ENCODE measurements at regions not wholly inside any gene's neighbourhood (a gene's known extent, or its start where the extent isn't known, plus 50 kb on each side); places are given as distances from the start of the nearest gene placed in this dataset.

DNA sequence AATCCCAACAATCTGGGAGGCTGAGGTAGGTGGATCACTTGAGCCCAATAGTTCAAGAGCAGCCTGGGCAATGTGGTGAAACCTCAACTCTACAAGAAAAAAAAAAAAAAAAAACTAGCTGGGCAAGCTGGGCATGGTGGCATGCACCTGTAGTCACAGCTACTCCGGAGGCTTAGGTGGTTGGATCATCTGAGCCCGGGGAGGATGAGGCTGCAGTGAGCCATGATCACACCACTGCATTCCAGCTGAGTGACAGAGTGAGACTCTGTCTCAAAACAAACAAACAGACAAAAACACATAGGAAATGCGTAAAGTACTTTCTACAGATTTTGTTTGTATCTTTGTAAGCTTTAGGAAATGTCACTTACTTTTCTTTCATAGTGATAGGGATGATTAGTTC, 307.2 kb upstream of the NR3C2 start:
- ChIA-PET POLR2A (no interaction called here), CTCF (no interaction called here)
- DNase-seq (ENCODE audit: unreplicated experiment), result no peak
- Mint-ChIP-seq H3K36me3 (ENCODE audit: insufficient read depth, unreplicated experiment) (no peaks in the 10 kb centered on the region), H3K27me3 (ENCODE audit: insufficient read depth, unreplicated experiment) (no peaks in the 10 kb centered on the region), H3K9me3 (ENCODE audit: unreplicated experiment) (no peaks in the 10 kb centered on the region), H3K4me3 (ENCODE audit: unreplicated experiment) (no peak overlapping the region), H3K27ac (ENCODE audit: low read depth, unreplicated experiment) (no peak overlapping the region), H3K4me1 (ENCODE audit: insufficient read depth, unreplicated experiment) (no peaks in the 10 kb centered on the region)
- intact Hi-C loops (cut with micrococcal nuclease), result no loop called here
- no TSS peak for BruUV-seq (replicated peaks)
- TF ChIP-seq, protein P1, sequence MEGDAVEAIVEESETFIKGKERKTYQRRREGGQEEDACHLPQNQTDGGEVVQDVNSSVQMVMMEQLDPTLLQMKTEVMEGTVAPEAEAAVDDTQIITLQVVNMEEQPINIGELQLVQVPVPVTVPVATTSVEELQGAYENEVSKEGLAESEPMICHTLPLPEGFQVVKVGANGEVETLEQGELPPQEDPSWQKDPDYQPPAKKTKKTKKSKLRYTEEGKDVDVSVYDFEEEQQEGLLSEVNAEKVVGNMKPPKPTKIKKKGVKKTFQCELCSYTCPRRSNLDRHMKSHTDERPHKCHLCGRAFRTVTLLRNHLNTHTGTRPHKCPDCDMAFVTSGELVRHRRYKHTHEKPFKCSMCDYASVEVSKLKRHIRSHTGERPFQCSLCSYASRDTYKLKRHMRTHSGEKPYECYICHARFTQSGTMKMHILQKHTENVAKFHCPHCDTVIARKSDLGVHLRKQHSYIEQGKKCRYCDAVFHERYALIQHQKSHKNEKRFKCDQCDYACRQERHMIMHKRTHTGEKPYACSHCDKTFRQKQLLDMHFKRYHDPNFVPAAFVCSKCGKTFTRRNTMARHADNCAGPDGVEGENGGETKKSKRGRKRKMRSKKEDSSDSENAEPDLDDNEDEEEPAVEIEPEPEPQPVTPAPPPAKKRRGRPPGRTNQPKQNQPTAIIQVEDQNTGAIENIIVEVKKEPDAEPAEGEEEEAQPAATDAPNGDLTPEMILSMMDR (IDR thresholded peaks at IDR 0.05; ENCODE audit: unreplicated experiment), result no peak

DNA sequence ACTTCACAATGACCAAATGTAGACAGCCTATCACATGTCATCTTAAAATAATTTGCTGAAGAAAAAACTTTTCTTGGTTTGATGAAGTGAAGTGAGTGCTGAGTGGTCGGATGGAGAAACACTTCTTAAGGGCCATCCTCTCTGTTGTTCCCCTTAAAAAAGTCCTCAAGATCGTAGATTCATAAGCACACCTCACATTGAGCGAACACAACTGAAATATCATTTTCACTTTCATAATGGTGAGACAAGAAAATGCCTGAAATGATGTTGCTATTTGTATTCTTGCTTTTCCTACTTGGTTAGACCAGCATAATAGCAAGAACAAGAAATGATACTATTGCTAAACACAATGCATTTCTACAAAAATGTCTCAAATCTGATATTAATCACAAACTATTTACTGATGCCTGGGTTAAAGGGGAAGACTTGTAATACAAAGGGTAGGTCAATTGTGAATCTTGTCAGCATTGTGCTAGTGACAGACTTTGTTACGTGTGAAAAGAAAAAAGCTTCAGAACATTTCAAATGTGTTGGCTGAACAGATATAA, 305.6 kb upstream of the NR3C2 start:
- H3K27me3 Mint-ChIP-seq (ENCODE audit: insufficient read depth, unreplicated experiment), result no peaks in the 10 kb centered on the region
- no peaks in the 10 kb centered on the region for H3K9me3 Mint-ChIP-seq (ENCODE audit: unreplicated experiment)
- no peaks in the 10 kb centered on the region for H3K36me3 Mint-ChIP-seq (ENCODE audit: insufficient read depth, unreplicated experiment)
- CTCF ChIA-PET, result no interaction called here
- intact Hi-C loops (cut with micrococcal nuclease), result no loop called here
- POLR2A ChIA-PET, result no interaction called here
- H3K4me1 Mint-ChIP-seq (ENCODE audit: insufficient read depth, unreplicated experiment), result no peaks in the 10 kb centered on the region
- no TSS peak for BruUV-seq (replicated peaks)
- no peak overlapping the region for H3K4me3 Mint-ChIP-seq (ENCODE audit: unreplicated experiment)
- TF ChIP-seq, protein P1 (IDR thresholded peaks at IDR 0.05; ENCODE audit: unreplicated experiment), result no peak
- H3K27ac Mint-ChIP-seq (ENCODE audit: low read depth, unreplicated experiment), result no peak overlapping the region
- no peak for DNase-seq (ENCODE audit: unreplicated experiment)

DNA sequence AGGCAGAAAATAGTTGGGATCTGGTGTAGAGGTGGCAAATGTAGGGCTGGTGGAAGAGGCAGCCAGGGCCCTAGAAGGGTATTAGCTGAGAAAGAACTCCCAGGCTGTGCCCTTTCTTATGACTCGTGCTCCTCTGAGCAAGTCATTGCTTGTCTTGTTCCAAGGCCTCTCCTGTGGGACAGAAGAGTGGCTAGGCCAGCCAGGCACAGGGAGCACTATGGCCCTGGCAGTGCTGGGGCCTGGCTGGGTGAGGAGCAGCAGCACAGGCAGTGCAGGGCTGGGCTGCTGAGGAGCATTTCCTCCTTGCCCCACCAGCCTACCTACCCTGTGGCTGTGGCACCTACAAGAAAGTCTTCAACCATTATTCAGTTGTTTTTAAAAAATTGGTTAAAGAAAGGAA, 298.5 kb upstream of the NR3C2 start:
- DNase-seq (ENCODE audit: unreplicated experiment), result peak; percentile 21
- H3K27me3 Mint-ChIP-seq (ENCODE audit: insufficient read depth, unreplicated experiment), result no peaks in the 10 kb centered on the region
- H3K9me3 Mint-ChIP-seq (ENCODE audit: unreplicated experiment), result no peaks in the 10 kb centered on the region
- no peak overlapping the region for H3K27ac Mint-ChIP-seq (ENCODE audit: low read depth, unreplicated experiment)
- ChIA-PET POLR2A (no interaction called here), CTCF (interaction anchor here (0.6 kb wide), 1 partner anchor 121 kb away, joined by 3 read pairs; no protein-coding TSS in a partner anchor)
- H3K4me3 Mint-ChIP-seq (ENCODE audit: unreplicated experiment), result no peak overlapping the region
- TF ChIP-seq, protein P1 (IDR thresholded peaks at IDR 0.05; ENCODE audit: unreplicated experiment), result no peak
- intact Hi-C loops (cut with micrococcal nuclease), result no loop called here
- no peaks in the 10 kb centered on the region for H3K36me3 Mint-ChIP-seq (ENCODE audit: insufficient read depth, unreplicated experiment)
- H3K4me1 Mint-ChIP-seq (ENCODE audit: insufficient read depth, unreplicated experiment), result no peaks in the 10 kb centered on the region
- BruUV-seq (replicated peaks), result no TSS peak

DNA sequence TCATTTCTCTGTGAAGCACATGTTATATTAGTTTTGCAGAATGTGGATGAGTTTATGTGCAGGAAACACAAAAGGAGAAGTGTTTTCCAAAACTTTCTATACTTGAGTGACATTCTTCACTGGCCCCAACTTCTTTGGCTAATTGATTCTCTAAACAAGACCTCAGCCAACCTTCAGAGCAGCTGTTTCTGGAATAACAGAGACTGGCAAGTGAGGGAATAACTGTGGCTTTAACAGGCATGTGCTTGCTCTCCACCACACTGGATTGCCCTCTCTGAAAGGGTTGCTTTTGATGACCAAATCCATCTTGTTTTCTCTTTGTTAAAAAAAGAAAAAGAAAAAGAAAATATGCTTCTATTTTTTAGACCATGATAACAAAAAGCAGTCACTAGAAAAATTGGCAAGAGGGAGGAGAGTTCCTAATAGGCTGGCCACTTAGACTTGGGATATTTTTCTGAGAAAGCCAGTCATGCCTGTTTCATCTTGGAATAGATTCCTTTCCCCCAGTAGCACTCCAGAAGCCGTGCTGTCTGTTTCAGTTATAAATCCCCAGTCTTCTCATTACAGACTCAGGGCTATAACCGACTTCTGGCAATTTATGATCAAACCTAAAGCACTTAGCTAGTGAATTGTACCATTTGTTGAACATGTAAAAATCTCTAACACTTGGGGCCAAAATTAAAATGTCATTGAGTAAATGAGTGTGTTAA, 295.0 kb upstream of the NR3C2 start:
- no peaks in the 10 kb centered on the region for H3K36me3 Mint-ChIP-seq (ENCODE audit: insufficient read depth, unreplicated experiment)
- no TSS peak for BruUV-seq (replicated peaks)
- ChIA-PET CTCF (no interaction called here), POLR2A (no interaction called here)
- H3K9me3 Mint-ChIP-seq (ENCODE audit: unreplicated experiment), result no peaks in the 10 kb centered on the region
- H3K27me3 Mint-ChIP-seq (ENCODE audit: insufficient read depth, unreplicated experiment), result no peaks in the 10 kb centered on the region
- no peak overlapping the region for H3K27ac Mint-ChIP-seq (ENCODE audit: low read depth, unreplicated experiment)
- DNase-seq (ENCODE audit: unreplicated experiment), result no peak
- intact Hi-C loops (cut with micrococcal nuclease), result no loop called here
- H3K4me3 Mint-ChIP-seq (ENCODE audit: unreplicated experiment), result no peak overlapping the region
- no peaks in the 10 kb centered on the region for H3K4me1 Mint-ChIP-seq (ENCODE audit: insufficient read depth, unreplicated experiment)
- TF ChIP-seq, protein P1 (IDR thresholded peaks at IDR 0.05; ENCODE audit: unreplicated experiment), result no peak
